ENCODE measurements at regions not wholly inside any gene's neighbourhood (a gene's known extent, or its start where the extent isn't known, plus 50 kb on each side); places are given as distances from the start of the nearest gene placed in this dataset.
A peak's percentile ranks its signal among the peaks of the same experiment; 100 is the strongest.

GRCh38 chr6:62707156-62707555 is 421.1 kb upstream of the KHDRBS2 start:
- Histone ChIP-seq H3K27me3 (ENCODE audit: control insufficient read depth, insufficient read depth, low read length) (no peaks in the 10 kb centered on the region), H3K36me3 (ENCODE audit: control insufficient read depth, insufficient read depth, low read length) (no peaks in the 10 kb centered on the region), H3K4me3 (ENCODE audit: low read depth, low read length) (no peak overlapping the region), H3K9me3 (ENCODE audit: control insufficient read depth, insufficient read depth, low read length) (no peaks in the 10 kb centered on the region), H3K4me1 (ENCODE audit: control insufficient read depth, insufficient read depth, low read length) (no peaks in the 10 kb centered on the region), H3K27ac (ENCODE audit: low read depth, low read length) (no peak overlapping the region)
- WGBS (ENCODE audit: insufficient coverage) = 80% methylated on average over 1 of the region's 1 CpG
- no peak for DNase-seq (ENCODE audit: low read depth in 4 of 6, low spot score in 6 of 6)

GRCh38 chr6:62683063-62683462 is 397.0 kb upstream of the KHDRBS2 start:
- Histone ChIP-seq H3K36me3 (ENCODE audit: control insufficient read depth, insufficient read depth, low read length) (no peaks in the 10 kb centered on the region), H3K27ac (ENCODE audit: low read depth, low read length) (no peak overlapping the region), H3K9me3 (ENCODE audit: control insufficient read depth, insufficient read depth, low read length) (peaks cover 1% of the 10 kb centered on the region), H3K4me3 (ENCODE audit: low read depth, low read length) (no peak overlapping the region), H3K4me1 (ENCODE audit: control insufficient read depth, insufficient read depth, low read length) (no peaks in the 10 kb centered on the region), H3K27me3 (ENCODE audit: control insufficient read depth, insufficient read depth, low read length) (no peaks in the 10 kb centered on the region)
- no peak for DNase-seq (ENCODE audit: low read depth in 4 of 6, low spot score in 6 of 6)
- WGBS (ENCODE audit: insufficient coverage) = no CpG with 5 or more reads among the region's 4 CpGs

- no peaks in the 10 kb centered on the region for H3K36me3 ChIP-seq (ENCODE audit: control insufficient read depth, insufficient read depth, low read length)
- H3K27ac ChIP-seq (ENCODE audit: low read depth, low read length) = no peak overlapping the region
- no CpG with 5 or more reads among the region's 1 CpG for WGBS (ENCODE audit: insufficient coverage)
- peaks cover 5% of the 10 kb centered on the region for H3K9me3 ChIP-seq (ENCODE audit: control insufficient read depth, insufficient read depth, low read length)
- no peak for DNase-seq (ENCODE audit: low read depth in 4 of 6, low spot score in 6 of 6)
- H3K4me3 ChIP-seq (ENCODE audit: low read depth, low read length) = no peak overlapping the region
- H3K27me3 ChIP-seq (ENCODE audit: control insufficient read depth, insufficient read depth, low read length) = no peaks in the 10 kb centered on the region
- H3K4me1 ChIP-seq (ENCODE audit: control insufficient read depth, insufficient read depth, low read length) = no peaks in the 10 kb centered on the region
Observed at GRCh38 chr6:62681108-62681507, 395.1 kb upstream of the KHDRBS2 start.

GRCh38 chr6:62672989-62673388 is 387.0 kb upstream of the KHDRBS2 start:
- DNase-seq (ENCODE audit: low read depth in 4 of 6, low spot score in 6 of 6) = no peak
- Histone ChIP-seq H3K36me3 (ENCODE audit: control insufficient read depth, insufficient read depth, low read length) (no peaks in the 10 kb centered on the region), H3K4me1 (ENCODE audit: control insufficient read depth, insufficient read depth, low read length) (no peaks in the 10 kb centered on the region), H3K4me3 (ENCODE audit: low read depth, low read length) (no peak overlapping the region), H3K9me3 (ENCODE audit: control insufficient read depth, insufficient read depth, low read length) (peaks cover 4% of the 10 kb centered on the region), H3K27ac (ENCODE audit: low read depth, low read length) (no peak overlapping the region), H3K27me3 (ENCODE audit: control insufficient read depth, insufficient read depth, low read length) (no peaks in the 10 kb centered on the region)

- H3K9me3 ChIP-seq (ENCODE audit: control insufficient read depth, insufficient read depth, low read length) = no peaks in the 10 kb centered on the region
- no peaks in the 10 kb centered on the region for H3K4me1 ChIP-seq (ENCODE audit: control insufficient read depth, insufficient read depth, low read length)
- no peak overlapping the region for H3K4me3 ChIP-seq (ENCODE audit: low read depth, low read length)
- no peaks in the 10 kb centered on the region for H3K27me3 ChIP-seq (ENCODE audit: control insufficient read depth, insufficient read depth, low read length)
- H3K27ac ChIP-seq (ENCODE audit: low read depth, low read length) = no peak overlapping the region
- no peaks in the 10 kb centered on the region for H3K36me3 ChIP-seq (ENCODE audit: control insufficient read depth, insufficient read depth, low read length)
- no CpG with 5 or more reads among the region's 2 CpGs for WGBS (ENCODE audit: insufficient coverage)
- no peak for DNase-seq (ENCODE audit: low read depth in 4 of 6, low spot score in 6 of 6)
Observed at GRCh38 chr6:62670490-62671223, 384.6 kb upstream of the KHDRBS2 start.

GRCh38 chr6:62669831-62670230 is 383.8 kb upstream of the KHDRBS2 start:
- no peak overlapping the region for H3K27ac ChIP-seq (ENCODE audit: low read depth, low read length)
- H3K4me1 ChIP-seq (ENCODE audit: control insufficient read depth, insufficient read depth, low read length) = no peaks in the 10 kb centered on the region
- no peaks in the 10 kb centered on the region for H3K36me3 ChIP-seq (ENCODE audit: control insufficient read depth, insufficient read depth, low read length)
- H3K27me3 ChIP-seq (ENCODE audit: control insufficient read depth, insufficient read depth, low read length) = no peaks in the 10 kb centered on the region
- H3K9me3 ChIP-seq (ENCODE audit: control insufficient read depth, insufficient read depth, low read length) = no peaks in the 10 kb centered on the region
- peak in 2 of 6 donors; percentile 3 to 4 for DNase-seq (ENCODE audit: low read depth in 4 of 6, low spot score in 6 of 6)
- H3K4me3 ChIP-seq (ENCODE audit: low read depth, low read length) = no peak overlapping the region

- whole genome bisulfite sequencing (ENCODE audit: insufficient coverage) = no CpG with 5 or more reads among the region's 2 CpGs
- H3K27ac ChIP-seq (ENCODE audit: low read depth, low read length) = no peak overlapping the region
- H3K9me3 ChIP-seq (ENCODE audit: control insufficient read depth, insufficient read depth, low read length) = peaks cover 17% of the 10 kb centered on the region
- peak in 2 of 6 donors; percentile 1 to 4 for DNase-seq (ENCODE audit: low read depth in 4 of 6, low spot score in 6 of 6)
- H3K4me3 ChIP-seq (ENCODE audit: low read depth, low read length) = no peak overlapping the region
- no peaks in the 10 kb centered on the region for H3K4me1 ChIP-seq (ENCODE audit: control insufficient read depth, insufficient read depth, low read length)
- no peaks in the 10 kb centered on the region for H3K36me3 ChIP-seq (ENCODE audit: control insufficient read depth, insufficient read depth, low read length)
- no peaks in the 10 kb centered on the region for H3K27me3 ChIP-seq (ENCODE audit: control insufficient read depth, insufficient read depth, low read length)
Observed at GRCh38 chr6:62652692-62653328, 366.8 kb upstream of the KHDRBS2 start.

GRCh38 chr6:62645274-62645673 is 359.2 kb upstream of the KHDRBS2 start:
- 74% methylated on average over 2 of the region's 2 CpGs for WGBS (ENCODE audit: insufficient coverage)
- no peaks in the 10 kb centered on the region for H3K27me3 ChIP-seq (ENCODE audit: control insufficient read depth, insufficient read depth, low read length)
- H3K36me3 ChIP-seq (ENCODE audit: control insufficient read depth, insufficient read depth, low read length) = no peaks in the 10 kb centered on the region

GRCh38 chr6:62640749-62641148 is 354.7 kb upstream of the KHDRBS2 start:
- Histone ChIP-seq H3K36me3 (ENCODE audit: control insufficient read depth, insufficient read depth, low read length) (no peaks in the 10 kb centered on the region), H3K9me3 (ENCODE audit: control insufficient read depth, insufficient read depth, low read length) (no peaks in the 10 kb centered on the region), H3K27me3 (ENCODE audit: control insufficient read depth, insufficient read depth, low read length) (no peaks in the 10 kb centered on the region), H3K27ac (ENCODE audit: low read depth, low read length) (no peak overlapping the region), H3K4me3 (ENCODE audit: low read depth, low read length) (no peak overlapping the region), H3K4me1 (ENCODE audit: control insufficient read depth, insufficient read depth, low read length) (no peaks in the 10 kb centered on the region)
- peak in 2 of 6 donors; percentile 7 to 8 for DNase-seq (ENCODE audit: low read depth in 4 of 6, low spot score in 6 of 6)
- WGBS (ENCODE audit: insufficient coverage) = no CpG with 5 or more reads among the region's 2 CpGs

More at GRCh38 chr6:62645274-62645673, 359.2 kb upstream of the KHDRBS2 start:
- H3K9me3 ChIP-seq (ENCODE audit: control insufficient read depth, insufficient read depth, low read length) = no peaks in the 10 kb centered on the region
- H3K4me3 ChIP-seq (ENCODE audit: low read depth, low read length) = no peak overlapping the region
- no peak for DNase-seq (ENCODE audit: low read depth in 4 of 6, low spot score in 6 of 6)
- H3K27ac ChIP-seq (ENCODE audit: low read depth, low read length) = no peak overlapping the region
- no peaks in the 10 kb centered on the region for H3K4me1 ChIP-seq (ENCODE audit: control insufficient read depth, insufficient read depth, low read length)

- no peak for DNase-seq (ENCODE audit: low read depth in 4 of 6, low spot score in 6 of 6)
- Histone ChIP-seq H3K9me3 (ENCODE audit: control insufficient read depth, insufficient read depth, low read length) (no peaks in the 10 kb centered on the region), H3K4me1 (ENCODE audit: control insufficient read depth, insufficient read depth, low read length) (no peaks in the 10 kb centered on the region), H3K4me3 (ENCODE audit: low read depth, low read length) (no peak overlapping the region), H3K27me3 (ENCODE audit: control insufficient read depth, insufficient read depth, low read length) (no peaks in the 10 kb centered on the region), H3K27ac (ENCODE audit: low read depth, low read length) (no peak overlapping the region), H3K36me3 (ENCODE audit: control insufficient read depth, insufficient read depth, low read length) (no peaks in the 10 kb centered on the region)
- no CpG with 5 or more reads among the region's 2 CpGs for WGBS (ENCODE audit: insufficient coverage)
Observed at GRCh38 chr6:62626661-62627060, 340.6 kb upstream of the KHDRBS2 start.
